SK-N-SH treated with all-trans-retinoic acid at 6 μM for 48 hours (cell line): ENCODE measurements at regions not wholly inside any gene's neighbourhood (a gene's known extent, or its start where the extent isn't known, plus 50 kb on each side); places are given as distances from the start of the nearest gene placed in this dataset.

Experiments
- ARNTL ChIP-seq: fragments of 450-650 bp; formaldehyde crosslinking; IDR thresholded peaks from 2 replicates; pipeline ENCODE4 v1.5.0; 2020; ENCODE audit warnings: low read depth, mild to moderate bottlenecking, moderate library complexity, borderline replicate concordance
- ESRRG ChIP-seq: fragments of 250-450 bp; sonication (Bioruptor Pico); IDR thresholded peaks from 2 replicates; pipeline ENCODE4 v1.6.1; 2021; ENCODE audit warnings: mild to moderate bottlenecking
- PATZ1 ChIP-seq: fragments of 250-450 bp; sonication (Bioruptor Pico); IDR thresholded peaks from 2 replicates; pipeline ENCODE4 v1.8.0; 2020; ENCODE audit warnings: mild to moderate bottlenecking, moderate library complexity, borderline replicate concordance
- ZFP3 ChIP-seq: fragments of 250-450 bp; sonication (Bioruptor Pico); IDR thresholded peaks from 2 replicates; pipeline ENCODE4 v1.5.0; 2020; ENCODE audit warnings: mild to moderate bottlenecking, moderate library complexity
- ZFP30 ChIP-seq: fragments of 450-650 bp; formaldehyde crosslinking; IDR thresholded peaks from 2 replicates; pipeline ENCODE4 v1.5.0; 2022; ENCODE audit warnings: mild to moderate bottlenecking, moderate library complexity
- ZNF565 ChIP-seq: fragments of 450-650 bp; formaldehyde crosslinking; conservative IDR thresholded peaks from 2 replicates; pipeline ENCODE4 v1.5.0; 2020; ENCODE audit warnings: low read depth, mild to moderate bottlenecking, moderate library complexity
- ZNF70 ChIP-seq: fragments of 450-650 bp; formaldehyde crosslinking; IDR thresholded peaks from 2 replicates; pipeline ENCODE4 v1.5.0; 2020; ENCODE audit warnings: mild to moderate bottlenecking, moderate library complexity
- ZNF8 ChIP-seq: fragments of 450-650 bp; formaldehyde crosslinking; IDR thresholded peaks from 2 replicates; pipeline ENCODE4 v1.5.0; 2020; ENCODE audit warnings: mild to moderate bottlenecking, moderate library complexity

- TF ChIP-seq ZNF8 (CRISPR knock-in tag), result no peak
- TF ChIP-seq ARNTL (CRISPR knock-in tag), result no peak
- no peak for TF ChIP-seq ZNF70 (CRISPR knock-in tag)
- no peak for TF ChIP-seq ZFP30
- no peak for TF ChIP-seq ESRRG
- TF ChIP-seq ZFP3, result no peak
- TF ChIP-seq ZNF565 (CRISPR knock-in tag), result no peak
- no peak for TF ChIP-seq PATZ1 (CRISPR knock-in tag)
Observed at GRCh38 chr2:139353874-139354273, 573.7 kb upstream of the NXPH2 start.
